ENCODE measurements at regions not wholly inside any gene's neighbourhood (a gene's known extent, or its start where the extent isn't known, plus 50 kb on each side); places are given as distances from the start of the nearest gene placed in this dataset.

GRCh38 chr4:185966549-185966948 lies 102.4 kb upstream of the TLR3 start:
- in situ Hi-C loops (cut with HindIII; ENCODE audit: low sequenced_read_pairs), result no loop called here

DNA sequence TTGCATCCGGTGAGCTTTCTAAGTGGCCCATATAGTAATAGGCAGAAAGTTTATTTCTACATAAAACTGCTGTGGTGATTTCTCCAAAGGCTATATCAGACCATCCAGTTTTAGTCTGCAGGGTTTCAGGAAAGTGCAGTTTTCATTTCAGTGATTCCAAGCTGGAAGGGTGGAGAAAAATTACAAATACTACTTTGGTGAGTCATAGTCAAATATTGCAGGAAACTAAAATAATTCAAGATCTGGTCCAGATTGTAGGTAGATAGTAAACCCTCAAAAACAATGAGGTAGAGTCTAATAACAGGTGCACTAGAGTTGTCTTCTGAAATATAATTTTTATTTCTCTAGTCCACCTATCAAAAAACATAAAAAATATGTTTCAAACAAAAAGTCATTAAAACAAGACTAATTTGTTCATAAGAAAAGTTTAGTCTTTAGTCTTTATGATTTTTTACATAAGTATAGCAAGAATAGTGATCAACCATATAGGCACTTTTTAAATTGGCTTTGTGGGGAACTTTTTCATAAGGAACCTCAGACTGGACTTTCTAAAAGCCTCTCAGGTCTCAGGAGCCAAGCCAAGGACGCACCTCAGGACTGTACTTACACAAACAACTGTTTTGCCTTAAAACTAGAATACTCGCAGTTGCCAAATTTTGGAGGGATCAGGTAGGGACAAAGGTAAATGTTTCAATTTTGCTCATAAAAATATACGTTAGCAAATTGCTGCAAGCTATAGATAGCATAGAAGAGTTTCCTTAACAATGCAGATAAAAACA lies 101.8 kb upstream of the TLR3 start:
- in situ Hi-C loops (cut with HindIII; ENCODE audit: low sequenced_read_pairs), result no loop called here

DNA sequence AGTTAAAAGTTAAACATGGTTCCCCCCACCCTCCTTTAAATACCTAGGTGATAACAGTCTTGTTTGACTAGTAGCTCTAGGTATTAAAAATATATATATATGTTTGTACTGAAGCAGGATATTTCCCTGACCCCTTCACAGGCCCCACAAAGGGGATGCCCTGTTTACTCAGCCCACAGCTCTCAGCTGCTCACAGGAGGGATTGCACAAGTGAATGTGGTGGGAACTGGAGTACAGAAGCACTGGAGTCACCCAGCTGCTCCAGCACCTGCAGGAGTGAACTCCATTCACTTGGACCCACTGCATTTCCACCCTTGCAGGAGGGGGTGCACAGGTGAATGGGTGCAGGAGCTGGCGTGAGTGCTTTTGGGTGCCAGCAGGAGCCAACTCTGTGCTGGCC lies 99.3 kb upstream of the TLR3 start:
- in situ Hi-C loops (cut with HindIII; ENCODE audit: low sequenced_read_pairs), result no loop called here

- in situ Hi-C loops (cut with HindIII; ENCODE audit: low sequenced_read_pairs), result no loop called here
Measured at GRCh38 chr4:185987961-185988627, 80.9 kb upstream of the TLR3 start.

DNA sequence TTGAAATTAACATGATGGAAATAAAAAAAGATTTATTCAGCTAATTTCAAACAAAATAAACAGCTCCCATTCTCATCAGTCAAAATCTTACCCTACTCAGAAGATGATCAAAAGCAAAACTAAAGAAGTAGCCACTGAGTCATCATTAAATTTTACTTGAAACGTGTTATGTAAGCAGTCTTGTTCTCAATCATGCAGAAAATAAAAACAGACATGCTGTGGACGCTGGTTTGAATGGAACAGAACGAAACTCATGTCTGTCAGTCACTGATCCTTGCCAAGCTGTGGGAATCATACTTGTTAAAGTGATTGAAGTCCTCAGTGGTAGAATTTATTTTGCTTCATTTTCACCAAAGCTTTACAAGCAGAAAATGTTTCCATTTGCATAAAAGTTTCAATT lies 77.2 kb upstream of the TLR3 start:
- in situ Hi-C loops (cut with HindIII; ENCODE audit: low sequenced_read_pairs), result no loop called here

DNA sequence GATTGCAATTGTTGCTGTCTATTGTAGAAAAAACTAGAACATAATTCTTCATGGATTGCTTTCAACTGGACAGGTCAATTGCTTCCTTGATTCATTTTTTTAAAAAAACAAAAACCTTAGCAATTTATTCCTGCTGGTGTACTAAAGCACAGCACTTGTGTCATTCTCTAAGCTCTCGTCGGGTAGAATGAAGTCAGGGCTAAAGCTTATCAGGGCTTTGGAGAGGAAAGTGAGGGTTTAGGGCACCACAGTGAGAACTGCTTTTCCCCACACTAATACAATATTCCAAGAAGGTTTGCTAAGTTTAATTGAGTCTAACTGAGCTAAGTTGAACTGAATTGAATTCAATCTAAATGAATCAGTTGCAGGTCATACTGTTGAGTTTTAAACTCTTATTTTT lies 76.4 kb upstream of the TLR3 start:
- in situ Hi-C loops (cut with HindIII; ENCODE audit: low sequenced_read_pairs), result no loop called here

DNA sequence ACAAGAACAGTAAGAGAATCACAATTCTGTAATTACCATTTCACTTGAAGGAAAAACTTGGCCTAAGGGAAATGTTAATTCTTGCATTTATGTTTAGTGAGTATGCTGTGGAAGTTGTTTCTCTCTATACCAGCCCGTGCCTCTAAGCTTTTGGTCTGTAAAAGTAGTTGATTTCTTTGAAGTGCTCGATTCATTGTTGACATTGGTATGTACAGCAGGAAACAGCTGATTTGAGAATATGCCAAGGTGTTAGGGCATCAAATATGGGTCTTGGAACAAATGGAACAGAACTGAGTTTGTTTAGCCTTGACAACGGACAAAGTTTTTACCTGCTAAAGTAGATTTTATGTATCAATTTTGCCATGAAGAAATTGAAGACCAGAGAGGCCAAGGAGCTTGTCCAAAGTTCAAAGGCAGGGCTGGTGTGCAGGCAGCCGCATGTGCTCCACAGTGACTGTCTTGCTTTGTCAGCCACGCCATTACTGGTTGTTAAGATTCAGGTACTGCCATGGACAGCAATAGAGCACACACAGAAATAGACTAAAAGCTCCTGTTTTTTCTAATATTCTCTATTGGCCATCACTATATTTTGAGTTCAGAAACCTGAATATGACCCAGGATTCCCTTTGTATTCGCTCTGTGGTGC lies 75.5 kb upstream of the TLR3 start:
- in situ Hi-C loops (cut with HindIII; ENCODE audit: low sequenced_read_pairs), result no loop called here

DNA sequence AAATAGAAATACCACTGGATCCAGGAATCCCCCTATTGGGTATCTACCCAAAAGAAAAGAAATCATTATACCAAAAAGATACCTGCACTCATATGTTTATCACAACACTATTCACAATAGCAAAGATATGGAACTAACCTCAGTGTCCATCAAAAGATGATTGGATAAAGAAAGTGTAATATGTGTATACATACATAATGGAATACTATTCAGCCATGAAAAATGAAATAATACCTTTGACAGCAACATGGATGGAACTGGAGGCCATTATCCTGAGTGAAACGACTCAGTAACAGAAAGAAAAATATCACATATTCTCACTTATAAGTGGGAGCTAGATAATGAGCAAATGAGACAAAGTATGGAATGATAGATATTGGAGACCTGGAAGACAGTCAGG lies 74.2 kb upstream of the TLR3 start:
- in situ Hi-C loops (cut with HindIII; ENCODE audit: low sequenced_read_pairs), result no loop called here

GRCh38 chr4:185995665-185996064 lies 73.3 kb upstream of the TLR3 start:
- in situ Hi-C loops (cut with HindIII; ENCODE audit: low sequenced_read_pairs), result no loop called here

DNA sequence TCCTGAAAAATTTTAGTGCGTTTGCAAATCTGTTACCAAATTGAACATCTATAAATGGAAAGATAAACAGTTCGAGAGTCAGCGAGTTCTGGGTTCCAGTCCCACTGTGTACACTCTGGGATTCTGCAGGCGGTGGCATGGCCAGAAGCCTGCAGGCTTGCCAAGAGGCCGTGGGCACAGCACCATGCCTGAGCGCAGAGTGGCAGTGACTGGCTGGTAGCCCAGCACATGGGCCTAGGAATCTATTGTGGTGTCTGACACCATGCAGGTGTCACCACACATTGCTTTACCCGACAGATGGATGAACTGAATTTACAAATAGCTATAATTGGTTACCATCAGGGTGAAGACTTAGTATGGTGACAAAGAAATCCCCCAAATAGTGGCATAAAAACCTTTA lies 71.7 kb upstream of the TLR3 start:
- in situ Hi-C loops (cut with HindIII; ENCODE audit: low sequenced_read_pairs), result no loop called here

DNA sequence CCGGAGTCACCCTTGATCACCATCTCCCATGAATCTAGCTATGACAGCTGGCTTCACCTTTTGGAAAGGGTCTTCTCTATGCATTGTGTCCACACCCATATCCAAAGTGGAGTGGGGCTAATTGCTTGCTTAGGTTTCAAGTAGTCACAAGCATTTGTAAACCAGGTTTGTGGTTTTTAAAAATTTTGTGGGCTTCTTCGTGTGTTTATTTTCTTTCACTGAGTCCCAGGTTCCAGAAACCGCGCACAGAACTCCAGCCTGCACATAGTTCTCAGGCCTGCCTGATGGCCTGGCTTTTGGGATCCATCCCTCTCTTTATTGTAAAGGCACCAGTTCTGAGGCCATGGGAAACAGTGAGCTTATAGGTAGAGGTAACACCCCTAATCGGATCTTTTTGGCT lies 70.2 kb upstream of the TLR3 start:
- in situ Hi-C loops (cut with HindIII; ENCODE audit: low sequenced_read_pairs), result no loop called here

DNA sequence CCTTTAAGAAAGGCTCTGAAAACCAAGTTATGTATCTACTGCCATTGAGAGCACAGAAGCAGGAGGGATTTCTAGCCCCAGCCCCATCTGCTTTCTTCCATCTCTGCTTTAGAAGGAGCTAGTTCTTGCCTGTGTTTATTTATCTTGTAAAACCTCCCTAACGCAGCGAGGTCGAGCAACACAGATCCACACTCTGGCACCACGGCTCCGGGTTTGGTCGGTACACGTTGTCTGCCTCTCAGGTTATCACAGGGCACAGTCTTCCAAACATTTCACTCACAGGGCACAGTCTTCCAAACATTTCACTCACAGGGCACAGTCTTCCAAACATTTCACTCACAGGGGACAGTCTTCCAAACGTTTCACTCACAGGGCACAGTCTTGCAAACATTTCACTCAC lies 69.7 kb upstream of the TLR3 start:
- in situ Hi-C loops (cut with HindIII; ENCODE audit: low sequenced_read_pairs), result no loop called here

DNA sequence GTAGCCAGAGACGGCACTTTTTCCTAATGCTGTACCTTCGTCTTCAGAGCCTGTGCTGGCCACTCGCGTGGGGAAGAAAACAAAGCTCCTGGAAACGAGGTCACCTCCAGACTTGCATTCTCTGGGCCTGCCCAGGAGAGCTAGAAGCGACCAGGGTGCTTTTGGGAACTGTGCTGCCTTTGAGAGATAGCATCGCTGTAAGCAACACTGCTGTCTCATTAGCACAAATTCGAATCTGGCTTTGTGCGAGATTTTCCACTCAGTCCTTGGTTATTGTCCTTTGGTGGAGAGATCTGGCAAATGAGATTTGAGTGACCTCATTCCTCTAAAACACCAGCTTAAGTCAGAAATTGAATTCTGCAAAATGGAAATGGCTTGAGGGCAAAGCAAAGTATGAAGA lies 66.1 kb upstream of the TLR3 start:
- in situ Hi-C loops (cut with HindIII; ENCODE audit: low sequenced_read_pairs), result no loop called here

DNA sequence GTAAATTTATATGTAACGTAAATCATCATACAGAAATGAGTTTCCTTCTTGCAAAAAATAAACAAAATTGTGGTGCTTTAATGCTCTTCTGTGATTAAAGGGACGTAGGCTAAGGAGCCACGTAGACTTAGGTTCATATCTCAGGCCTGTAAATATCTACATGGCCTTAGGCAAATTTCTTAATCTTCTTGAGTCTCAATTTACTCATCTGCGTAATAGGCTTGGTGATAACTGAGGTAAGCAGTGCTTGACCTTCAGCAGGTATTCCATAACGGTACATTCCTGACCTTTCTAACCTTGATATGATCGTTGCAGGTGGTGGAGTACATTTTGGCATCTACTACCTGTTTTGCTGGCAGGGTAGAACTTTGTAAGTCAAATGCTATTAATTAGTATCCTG lies 65.2 kb upstream of the TLR3 start:
- in situ Hi-C loops (cut with HindIII; ENCODE audit: low sequenced_read_pairs), result no loop called here

GRCh38 chr4:186008057-186008456 lies 60.9 kb upstream of the TLR3 start:
- in situ Hi-C loops (cut with HindIII; ENCODE audit: low sequenced_read_pairs), result no loop called here

GRCh38 chr4:186009976-186010375 lies 59.0 kb upstream of the TLR3 start:
- in situ Hi-C loops (cut with HindIII; ENCODE audit: low sequenced_read_pairs), result no loop called here

- in situ Hi-C loops (cut with HindIII; ENCODE audit: low sequenced_read_pairs), result no loop called here
Measured at GRCh38 chr4:186010821-186011220, 58.1 kb upstream of the TLR3 start.

DNA sequence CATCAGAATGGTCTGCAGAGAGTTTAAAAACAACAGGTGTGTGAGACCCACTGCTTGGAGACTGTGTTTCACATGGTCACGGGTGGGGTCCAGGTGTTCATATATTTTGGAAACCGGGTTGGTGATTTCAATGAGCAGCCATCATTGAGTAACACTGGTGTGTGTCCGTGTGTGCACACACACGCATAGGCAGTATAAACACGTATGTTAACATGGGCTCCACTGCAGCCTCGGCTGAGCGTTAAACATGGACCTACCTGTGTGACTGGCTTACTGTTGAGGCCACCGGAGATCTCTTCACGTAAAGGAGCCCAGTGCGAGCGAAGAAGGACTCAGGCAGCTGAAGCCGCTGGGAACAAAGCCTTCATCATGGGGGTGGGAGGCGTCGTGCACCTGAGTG lies 56.9 kb upstream of the TLR3 start:
- in situ Hi-C loops (cut with HindIII; ENCODE audit: low sequenced_read_pairs), result no loop called here

GRCh38 chr4:186013419-186014186 lies 55.4 kb upstream of the TLR3 start:
- in situ Hi-C loops (cut with HindIII; ENCODE audit: low sequenced_read_pairs), result no loop called here

DNA sequence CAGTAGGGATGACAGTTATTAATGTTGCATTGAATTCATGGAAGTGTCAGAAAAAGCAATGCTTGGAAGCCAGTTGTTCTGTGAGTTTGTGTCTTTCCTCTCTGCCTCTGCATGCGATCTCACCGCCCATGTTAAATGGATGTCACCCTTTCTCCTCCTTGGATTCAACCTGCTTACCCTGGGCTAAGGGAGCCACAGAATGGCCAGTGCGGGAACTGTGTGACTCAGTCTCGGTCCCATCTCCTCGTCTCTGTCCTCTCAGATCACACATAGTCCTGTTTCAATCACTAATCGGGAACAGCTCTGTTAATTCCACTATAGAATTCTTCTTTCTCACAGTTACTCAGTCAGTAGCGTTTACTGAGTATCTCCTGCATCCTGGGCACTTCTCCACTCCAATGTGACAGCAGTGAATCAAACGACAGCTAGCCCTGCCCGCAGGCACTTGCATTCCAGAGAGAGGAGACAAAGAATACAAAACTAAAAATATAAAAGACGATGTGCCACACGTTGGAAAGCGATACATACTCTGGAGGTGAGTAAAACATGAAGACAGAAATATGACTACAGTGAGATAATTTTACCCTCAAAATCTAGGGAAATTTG lies 53.6 kb upstream of the TLR3 start:
- in situ Hi-C loops (cut with HindIII; ENCODE audit: low sequenced_read_pairs), result loop anchor here (5.0 kb wide), 1 partner anchor 178 kb away; no protein-coding TSS in a partner anchor

DNA sequence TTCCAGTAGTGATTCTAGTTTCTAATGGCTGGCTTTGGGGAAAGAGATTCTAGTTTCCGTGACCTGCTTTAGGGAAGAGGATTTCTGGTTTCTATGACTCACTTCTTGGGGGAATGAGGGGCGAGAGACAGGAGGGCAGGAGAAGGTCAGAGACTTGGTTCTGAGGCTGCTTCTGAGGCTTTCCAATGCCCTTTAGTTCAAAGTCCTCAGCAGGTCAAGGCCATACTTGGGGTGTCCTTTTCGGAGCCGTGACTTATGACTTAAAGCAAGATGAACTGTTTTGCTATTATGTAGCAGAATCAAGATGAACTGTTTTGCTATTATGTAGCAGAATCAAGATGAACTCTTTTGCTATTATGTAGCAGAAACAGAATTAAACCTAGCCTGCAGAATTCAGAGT lies 52.2 kb upstream of the TLR3 start:
- in situ Hi-C loops (cut with HindIII; ENCODE audit: low sequenced_read_pairs), result loop anchor here (5.0 kb wide), 1 partner anchor 179 kb away; no protein-coding TSS in a partner anchor
